Heart left ventricle (tissue), 13 donors: ENCODE measurements at regions not wholly inside any gene's neighbourhood (a gene's known extent, or its start where the extent isn't known, plus 50 kb on each side); places are given as distances from the start of the nearest gene placed in this dataset.

Experiments
- CTCF ChIP-seq, 12 donors: fragments of 200-600 bp; sonication (generic) in 4 of 12; IDR thresholded peaks; one replicate each; pipeline versions ENCODE4 v1.5.0 to v1.8.0; 2018 to 2022; ENCODE audit warnings: antibody characterized with exemption in 12 of 12, mild to moderate bottlenecking in 5 of 12
- POLR2A ChIP-seq, 2 donors: fragments of 450-650 bp; IDR thresholded peaks; one replicate each; pipeline ENCODE4 v1.6.1; 2017; ENCODE audit warnings: antibody characterized with exemption in 2 of 2, mild to moderate bottlenecking in 2 of 2, moderate library complexity in 2 of 2
- donor health status: ischemic (EF 13 %, LVEDD 7.1; RV severe dilation, severe dysfunction).
- donor health status: DM: no; HTN: yes; CAD: no.
- donor health status: DM: no; HTN: no; CAD: no.
- donor health status: ischemic (EF 25% LVEDD 6.9; RV normal size, moderate dysfunction).
- donor health status: ischemic (EF 25% LVEDD 5.7; RV mildly dilated, moderate dysfunction).
- donor health status: ischemic (EF 35%, LVEDD 5.7; RV mildly dilated, moderate dysfunction).
- donor health status: nonischemic (EF 11% LVEDD 7.7; RV severe dilation, severe dysfunction).
- donor health status: DM: yes; HTN: yes; CAD: no.
- donor health status: PGD.
- donor health status: ischemic (EF 29% LVEDD 5.4; RV normal size, mild dysfunction).
- donor health status: nonischemic (EF 23%, LVEDD 6.1; RV moderate dilation, normal function).

- no peak for TF ChIP-seq CTCF (IDR thresholded peaks at IDR 0.05)
- TF ChIP-seq POLR2A (IDR thresholded peaks at IDR 0.05), result no peak
These were observed 419.4 kb downstream of the PTPRC start for GRCh38 chr1:199058281-199058680.
